ENCODE measurements at regions not wholly inside any gene's neighbourhood (a gene's known extent, or its start where the extent isn't known, plus 50 kb on each side); places are given as distances from the start of the nearest gene placed in this dataset.
"Not testable (repeated sequence)": the region's sequence is repeated elsewhere in the genome, so short reads cannot be mapped to it uniquely, and the experiment has no call there.

DNA sequence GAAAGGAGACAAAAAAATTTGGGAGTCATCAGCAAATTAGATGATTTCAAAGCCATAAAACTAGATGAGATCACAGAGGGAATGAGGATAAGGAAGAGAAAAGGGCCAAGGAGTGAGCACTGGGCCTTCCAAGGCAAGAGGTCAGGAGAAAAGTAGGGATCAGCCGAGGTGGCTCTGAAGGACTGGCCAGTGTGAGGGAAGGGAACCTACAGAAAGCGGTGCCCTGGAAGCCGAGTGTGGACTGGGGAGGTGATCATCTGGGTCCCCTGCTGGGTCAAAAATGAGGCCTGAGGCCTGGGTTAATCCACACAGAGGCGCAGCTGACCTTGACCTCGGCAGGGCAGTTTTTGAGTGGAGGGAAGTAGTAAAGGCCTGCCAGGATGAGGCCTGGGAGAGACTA, 133.8 kb downstream of the SMIM20 start:
- Histone ChIP-seq H3K27me3 (ENCODE audit: control insufficient read depth, insufficient read depth, low read length) (no peaks in the 10 kb centered on the region), H3K4me3 (ENCODE audit: insufficient read depth, low read depth, low read length) (no peak overlapping the region), H3K36me3 (replicated peaks; ENCODE audit: control insufficient read depth, insufficient read depth, low read length) (no peaks in the 10 kb centered on the region)
- no peak for DNase-seq

DNA sequence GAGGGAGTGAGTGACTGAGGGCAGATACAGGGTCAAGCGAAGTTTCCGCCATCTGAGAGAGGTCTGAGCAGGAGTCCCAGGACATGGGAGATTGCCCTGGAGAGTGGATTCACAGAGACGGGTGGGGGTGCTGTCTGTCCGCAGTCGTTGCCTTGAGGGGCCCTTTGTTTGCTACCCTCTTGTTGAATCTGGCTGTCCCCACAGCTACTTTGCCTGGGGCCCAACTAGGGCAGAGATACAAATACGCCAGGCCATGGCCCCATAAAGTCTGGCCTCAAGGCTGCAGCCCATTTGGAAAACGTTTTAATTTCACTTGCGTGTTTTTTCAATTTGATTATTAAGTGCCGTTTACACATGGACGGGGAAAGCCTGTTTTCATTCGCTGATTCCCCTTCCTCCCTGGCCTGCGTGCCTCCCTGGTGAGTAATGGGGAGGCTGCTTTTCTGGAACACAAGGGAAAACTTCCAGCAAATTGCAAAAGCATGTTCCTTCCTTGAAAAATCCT, 134.4 kb downstream of the SMIM20 start:
- Histone ChIP-seq H3K27me3 (ENCODE audit: control insufficient read depth, insufficient read depth, low read length) (no peaks in the 10 kb centered on the region), H3K36me3 (replicated peaks; ENCODE audit: control insufficient read depth, insufficient read depth, low read length) (no peaks in the 10 kb centered on the region), H3K4me3 (ENCODE audit: insufficient read depth, low read depth, low read length) (no peak overlapping the region)
- no peak for DNase-seq

DNA sequence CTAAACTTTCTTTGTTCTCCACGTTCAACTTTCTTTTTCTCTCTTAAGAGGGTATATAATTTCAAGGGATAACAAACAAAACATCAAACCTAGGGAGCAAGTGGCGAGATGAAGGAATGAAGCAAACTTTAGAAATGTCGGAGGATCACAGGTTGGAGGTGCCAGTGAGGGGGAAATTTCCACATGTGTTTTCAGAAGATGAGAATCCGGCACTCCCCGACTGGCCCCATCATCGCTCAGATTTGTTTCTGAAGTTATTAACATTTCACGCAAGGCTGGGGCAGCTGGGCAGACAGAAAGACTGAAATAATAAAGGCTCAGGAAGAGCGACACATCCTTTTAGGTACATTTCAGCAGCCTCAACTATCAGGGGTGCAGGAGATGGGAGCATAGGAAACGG, 134.9 kb downstream of the SMIM20 start:
- Histone ChIP-seq H3K36me3 (replicated peaks; ENCODE audit: control insufficient read depth, insufficient read depth, low read length) (no peaks in the 10 kb centered on the region), H3K27me3 (ENCODE audit: control insufficient read depth, insufficient read depth, low read length) (no peaks in the 10 kb centered on the region), H3K4me3 (ENCODE audit: insufficient read depth, low read depth, low read length) (no peak overlapping the region)
- DNase-seq, result no peak

DNA sequence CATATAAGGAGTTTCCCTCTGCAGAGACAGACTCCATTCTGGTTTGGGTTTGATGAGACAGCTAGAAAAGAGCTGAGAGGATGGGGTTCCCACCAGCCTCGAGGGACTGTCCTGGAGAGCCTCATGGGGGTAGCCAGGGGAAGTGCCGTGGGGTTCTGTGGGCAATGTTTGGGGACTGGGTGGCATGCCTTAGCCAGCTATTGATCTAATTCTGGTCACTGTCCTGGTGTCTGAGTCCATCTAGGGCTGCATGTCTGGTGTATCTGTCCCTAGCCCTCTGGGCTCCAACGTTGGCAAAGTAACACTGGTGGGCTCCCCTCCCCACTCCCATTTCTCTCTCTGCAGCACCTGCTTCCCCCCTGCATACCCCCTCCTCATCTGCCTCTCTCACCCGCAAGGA, 135.4 kb downstream of the SMIM20 start:
- DNase-seq, result no peak
- H3K27me3 ChIP-seq (ENCODE audit: control insufficient read depth, insufficient read depth, low read length), result no peaks in the 10 kb centered on the region
- H3K4me3 ChIP-seq (ENCODE audit: insufficient read depth, low read depth, low read length), result no peak overlapping the region
- H3K36me3 ChIP-seq (replicated peaks; ENCODE audit: control insufficient read depth, insufficient read depth, low read length), result no peaks in the 10 kb centered on the region

DNA sequence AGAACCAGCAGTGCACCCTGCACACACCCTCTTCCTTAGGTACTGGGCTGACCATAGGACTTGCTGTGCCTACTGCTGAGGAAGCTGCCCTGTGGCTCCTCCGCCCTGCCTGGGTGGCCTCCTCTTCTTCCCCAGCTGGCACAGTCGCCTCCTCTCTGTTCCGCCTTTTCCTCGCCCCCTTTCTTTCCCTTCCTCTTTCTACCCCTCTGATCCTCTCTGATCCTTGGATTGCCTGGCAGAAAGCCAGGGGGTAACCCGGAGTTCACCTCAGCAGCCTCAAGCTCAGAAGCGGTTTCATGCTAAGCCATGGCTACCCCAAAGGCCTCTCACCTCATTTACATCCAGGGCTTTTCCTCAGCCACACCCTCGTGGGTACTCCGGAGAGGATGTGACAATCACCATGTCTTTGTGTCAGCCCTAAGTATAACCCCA, 136.2 kb downstream of the SMIM20 start:
- H3K27me3 ChIP-seq (ENCODE audit: control insufficient read depth, insufficient read depth, low read length), result no peaks in the 10 kb centered on the region
- DNase-seq, result no peak
- H3K36me3 ChIP-seq (replicated peaks; ENCODE audit: control insufficient read depth, insufficient read depth, low read length), result no peaks in the 10 kb centered on the region
- no peak overlapping the region for H3K4me3 ChIP-seq (ENCODE audit: insufficient read depth, low read depth, low read length)

DNA sequence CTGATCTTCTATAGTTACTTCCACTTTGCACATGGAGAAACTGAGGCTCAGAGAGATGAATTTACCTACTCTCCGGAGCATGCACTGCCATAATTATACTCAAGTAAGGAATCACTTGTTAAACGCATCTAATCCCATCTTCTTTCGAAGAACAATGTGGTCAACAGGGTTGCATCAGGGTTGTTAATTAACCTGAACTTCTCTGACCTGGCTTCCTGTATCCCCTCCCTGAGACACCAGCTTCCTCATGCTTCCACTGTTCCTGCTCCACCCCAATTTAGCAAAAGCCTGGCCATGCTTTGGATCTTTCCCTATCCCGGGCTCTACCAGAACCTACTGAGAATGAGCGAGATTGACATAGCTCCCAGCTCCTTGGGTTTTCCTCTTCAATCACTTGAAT, 136.7 kb downstream of the SMIM20 start:
- H3K4me3 ChIP-seq (ENCODE audit: insufficient read depth, low read depth, low read length), result no peak overlapping the region
- H3K36me3 ChIP-seq (replicated peaks; ENCODE audit: control insufficient read depth, insufficient read depth, low read length), result no peaks in the 10 kb centered on the region
- no peaks in the 10 kb centered on the region for H3K27me3 ChIP-seq (ENCODE audit: control insufficient read depth, insufficient read depth, low read length)
- no peak for DNase-seq

DNA sequence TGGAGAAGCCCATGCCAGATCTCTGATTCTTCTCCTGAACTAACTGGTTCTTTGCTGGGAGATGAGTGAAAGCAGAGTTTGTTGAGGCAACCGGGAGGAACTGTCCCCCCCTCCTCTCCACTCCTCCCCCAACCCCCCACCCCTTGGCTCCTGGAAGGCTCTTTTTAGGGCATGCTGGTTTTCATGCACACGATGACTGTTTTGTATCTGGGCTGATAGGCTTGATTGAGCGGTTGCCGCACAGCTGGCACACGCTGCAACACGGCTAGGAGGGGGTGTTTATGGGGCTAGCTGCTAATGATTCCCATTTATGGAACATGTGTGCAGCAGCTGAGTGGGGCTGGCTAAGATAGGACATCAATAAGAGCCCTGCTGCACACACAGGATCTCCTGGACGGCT, 137.2 kb downstream of the SMIM20 start:
- Histone ChIP-seq H3K4me3 (ENCODE audit: insufficient read depth, low read depth, low read length) (no peak overlapping the region), H3K27me3 (ENCODE audit: control insufficient read depth, insufficient read depth, low read length) (no peaks in the 10 kb centered on the region), H3K36me3 (replicated peaks; ENCODE audit: control insufficient read depth, insufficient read depth, low read length) (no peaks in the 10 kb centered on the region)
- DNase-seq, result no peak

DNA sequence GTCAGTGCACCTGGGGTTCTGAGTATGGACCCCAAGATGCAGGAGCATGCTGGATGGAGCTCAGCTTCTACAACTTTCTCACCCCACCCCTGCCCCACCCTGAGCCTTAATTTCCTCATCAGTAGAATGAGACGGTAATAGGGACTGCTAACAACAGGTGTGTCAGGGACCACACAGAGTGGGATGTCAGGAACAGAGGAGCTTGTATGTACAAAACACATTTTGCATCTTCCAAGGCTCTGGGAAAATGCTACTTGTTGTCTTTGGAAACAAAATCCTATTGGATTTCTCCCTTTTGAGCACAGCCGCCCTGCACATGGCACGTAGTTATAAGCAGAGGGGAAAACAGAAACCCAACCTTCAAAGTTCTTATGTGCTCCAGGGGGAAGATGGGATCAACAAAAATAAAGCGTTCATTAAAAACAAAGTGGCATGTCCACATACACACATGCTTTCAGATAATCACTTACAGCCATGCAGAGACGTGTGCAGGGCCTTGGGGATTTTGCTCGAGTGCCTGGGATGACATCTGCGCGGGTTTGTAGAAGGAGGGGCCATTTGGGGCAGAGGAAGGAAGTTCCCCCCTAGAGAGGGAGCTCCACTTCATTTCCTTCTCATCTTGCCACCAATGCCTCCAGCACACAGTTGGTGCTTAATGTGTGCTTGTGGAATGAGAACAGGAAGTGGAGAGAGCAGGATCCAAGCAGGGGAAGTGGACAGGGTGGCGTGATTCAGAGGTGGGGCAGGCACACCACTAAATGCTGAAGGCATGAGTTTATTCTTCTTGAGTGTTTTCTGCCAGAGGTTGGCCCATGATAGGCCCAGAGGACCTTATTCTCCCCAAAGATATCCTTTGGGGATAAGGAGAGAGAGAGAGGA, 138.9 kb downstream of the SMIM20 start:
- DNase-seq, result no peak
- Histone ChIP-seq H3K4me3 (ENCODE audit: insufficient read depth, low read depth, low read length) (no peak overlapping the region), H3K36me3 (replicated peaks; ENCODE audit: control insufficient read depth, insufficient read depth, low read length) (no peaks in the 10 kb centered on the region), H3K27me3 (ENCODE audit: control insufficient read depth, insufficient read depth, low read length) (no peaks in the 10 kb centered on the region)

DNA sequence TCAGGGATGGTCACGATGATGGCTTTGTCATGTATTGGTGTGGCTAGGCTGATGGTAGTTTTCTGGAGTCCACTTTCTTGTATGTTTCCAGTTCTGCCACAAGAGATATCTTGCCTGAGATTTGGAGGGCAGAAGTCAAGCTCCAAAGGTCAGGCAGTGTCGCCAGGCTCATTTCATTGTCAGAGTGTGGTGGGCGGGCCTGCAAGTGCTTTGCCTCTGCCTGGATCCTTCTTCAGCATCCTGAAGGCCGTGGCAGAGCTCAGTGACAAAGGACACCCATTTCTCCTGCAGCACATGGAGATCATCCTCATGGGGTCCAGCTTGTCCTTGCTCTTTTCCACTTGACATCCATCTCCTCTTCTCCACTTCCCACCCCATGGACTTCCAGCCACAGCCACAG, 139.7 kb downstream of the SMIM20 start:
- H3K4me3 ChIP-seq (ENCODE audit: insufficient read depth, low read depth, low read length), result no peak overlapping the region
- H3K27me3 ChIP-seq (ENCODE audit: control insufficient read depth, insufficient read depth, low read length), result no peaks in the 10 kb centered on the region
- DNase-seq, result no peak
- H3K36me3 ChIP-seq (replicated peaks; ENCODE audit: control insufficient read depth, insufficient read depth, low read length), result no peaks in the 10 kb centered on the region

DNA sequence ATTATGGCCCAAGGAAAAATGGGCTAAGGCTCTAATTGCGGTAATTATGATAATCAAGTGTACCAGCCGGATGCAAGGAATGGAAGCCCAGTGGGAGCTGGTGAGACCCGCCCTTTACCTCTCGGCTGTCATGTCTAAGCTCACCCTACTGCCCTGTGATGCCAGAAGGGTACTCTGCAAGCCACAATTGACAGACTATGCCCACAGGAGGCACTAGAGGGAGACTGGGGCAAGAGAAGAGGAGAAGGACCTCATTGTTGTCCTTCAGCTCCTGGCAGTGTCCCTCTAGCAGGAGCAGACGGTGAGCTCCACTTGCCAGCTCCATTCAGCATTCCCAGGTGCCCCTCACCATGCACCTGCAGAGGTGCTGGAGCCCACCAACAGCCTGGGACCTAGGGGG, 141.8 kb downstream of the SMIM20 start:
- Histone ChIP-seq H3K27me3 (ENCODE audit: control insufficient read depth, insufficient read depth, low read length) (no peaks in the 10 kb centered on the region), H3K36me3 (replicated peaks; ENCODE audit: control insufficient read depth, insufficient read depth, low read length) (no peaks in the 10 kb centered on the region), H3K4me3 (ENCODE audit: insufficient read depth, low read depth, low read length) (no peak overlapping the region)
- no peak for DNase-seq

DNA sequence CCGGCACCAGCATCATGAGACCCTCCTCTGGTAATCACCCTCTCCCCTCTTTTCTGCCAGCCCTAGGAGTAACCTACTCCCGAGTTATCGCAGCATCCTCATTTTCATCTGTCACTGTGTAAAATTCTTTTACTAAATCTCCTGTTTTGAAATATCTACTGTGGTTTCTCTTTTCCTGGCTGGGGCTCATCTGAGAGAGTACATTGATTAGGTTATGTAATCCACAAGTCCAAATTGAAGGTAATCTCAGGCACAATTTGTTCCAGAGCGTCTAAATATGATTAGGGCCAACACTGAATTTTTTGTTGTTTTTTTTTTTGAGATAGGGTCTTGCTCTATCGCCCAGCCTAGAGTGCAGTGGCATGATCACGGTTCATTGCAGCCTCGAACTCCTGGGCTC, 142.4 kb downstream of the SMIM20 start:
- Histone ChIP-seq H3K27me3 (ENCODE audit: control insufficient read depth, insufficient read depth, low read length) (no peaks in the 10 kb centered on the region), H3K36me3 (replicated peaks; ENCODE audit: control insufficient read depth, insufficient read depth, low read length) (no peaks in the 10 kb centered on the region), H3K4me3 (ENCODE audit: insufficient read depth, low read depth, low read length) (no peak overlapping the region)
- DNase-seq, result no peak

DNA sequence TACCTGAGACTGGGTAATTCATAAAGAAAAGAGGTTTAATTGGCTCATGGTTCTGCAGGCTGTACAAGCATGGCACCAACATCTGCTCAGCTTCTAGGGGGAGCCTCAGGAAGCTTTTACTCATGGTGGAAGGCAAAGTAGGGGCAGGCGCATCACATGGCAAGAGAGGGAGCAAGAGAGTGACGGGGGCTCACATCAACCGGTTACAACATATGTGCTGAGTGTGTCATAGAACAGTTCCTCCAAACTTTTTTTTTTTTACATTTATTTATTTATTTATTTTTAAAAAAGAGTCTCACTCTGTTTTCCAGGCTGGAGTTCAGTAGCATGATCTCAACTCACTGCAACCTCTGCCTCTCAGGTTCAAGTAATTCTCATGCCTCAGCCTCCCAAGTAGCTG, 143.8 kb downstream of the SMIM20 start:
- not testable (repeated sequence) for H3K36me3 ChIP-seq (replicated peaks; ENCODE audit: control insufficient read depth, insufficient read depth, low read length)

DNA sequence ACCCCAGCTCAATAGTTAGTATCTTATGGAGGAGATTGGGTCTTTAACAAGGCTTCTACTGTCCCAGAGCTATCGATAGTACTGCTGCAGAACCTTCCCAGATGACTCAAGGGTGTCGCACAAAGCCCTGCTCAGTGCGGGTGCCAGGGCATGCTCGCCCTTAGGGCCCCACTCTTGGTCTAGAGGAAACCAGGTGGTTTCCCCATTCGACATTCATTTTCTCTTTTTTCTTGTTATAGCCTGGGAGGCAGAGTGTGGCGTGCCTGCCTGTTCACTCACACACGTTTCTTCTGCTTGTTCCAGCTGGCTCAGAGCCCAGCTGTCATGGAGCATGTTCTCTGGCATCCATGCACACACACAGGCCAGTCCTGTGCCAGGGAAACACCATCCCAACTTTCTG, 144.5 kb downstream of the SMIM20 start:
- no peak for DNase-seq
- Histone ChIP-seq H3K4me3 (ENCODE audit: insufficient read depth, low read depth, low read length) (no peak overlapping the region), H3K36me3 (replicated peaks; ENCODE audit: control insufficient read depth, insufficient read depth, low read length) (no peaks in the 10 kb centered on the region; the same call in 1 of the 2 replicates), H3K27me3 (ENCODE audit: control insufficient read depth, insufficient read depth, low read length) (no peaks in the 10 kb centered on the region)

More for the DNA sequence above, 143.8 kb downstream of the SMIM20 start:
- DNase-seq; H3K27me3 ChIP-seq (ENCODE audit: control insufficient read depth, insufficient read depth, low read length); H3K4me3 ChIP-seq (ENCODE audit: insufficient read depth, low read depth, low read length): not testable (repeated sequence)

DNA sequence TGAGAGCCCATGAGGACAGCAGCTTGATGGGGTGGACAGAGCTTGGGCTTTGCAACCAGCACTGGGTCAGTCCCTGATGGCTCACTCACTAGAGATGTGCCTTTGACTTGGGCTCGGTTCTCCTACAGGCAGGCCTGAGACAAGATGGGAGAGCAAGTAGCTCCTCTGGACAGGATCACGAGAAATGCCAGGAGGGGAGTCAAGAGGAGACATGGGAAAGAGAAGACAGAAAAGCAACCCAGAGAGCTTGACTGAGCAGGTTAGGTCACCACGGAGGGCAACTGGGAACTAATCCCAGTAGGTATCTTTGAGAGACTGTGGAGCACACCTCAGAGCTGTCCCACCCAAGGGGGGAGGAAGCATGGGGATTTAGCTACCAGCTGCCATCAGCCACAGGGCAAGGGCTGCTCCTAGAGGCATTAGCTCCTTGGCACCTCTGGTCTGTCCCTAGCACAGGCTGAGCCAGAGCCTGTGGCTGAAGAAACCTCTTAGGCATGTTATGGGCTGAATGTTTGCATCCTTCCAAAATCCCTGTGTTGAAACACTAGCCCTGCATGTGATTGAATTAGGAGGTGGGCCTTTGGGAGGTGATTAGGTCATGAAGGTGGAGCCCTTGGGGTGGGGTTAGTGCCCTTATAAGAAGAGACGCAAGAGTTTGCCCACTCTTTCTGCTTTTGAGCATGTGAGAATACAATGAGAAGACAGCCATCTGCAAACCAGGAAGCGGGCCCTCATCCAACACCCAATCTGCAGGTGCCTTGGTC, 145.6 kb downstream of the SMIM20 start:
- H3K27me3 ChIP-seq (ENCODE audit: control insufficient read depth, insufficient read depth, low read length), result no peaks in the 10 kb centered on the region
- DNase-seq, result no peak
- no peaks in the 10 kb centered on the region; the same call in 1 of the 2 replicates for H3K36me3 ChIP-seq (replicated peaks; ENCODE audit: control insufficient read depth, insufficient read depth, low read length)
- H3K4me3 ChIP-seq (ENCODE audit: insufficient read depth, low read depth, low read length), result no peak overlapping the region

DNA sequence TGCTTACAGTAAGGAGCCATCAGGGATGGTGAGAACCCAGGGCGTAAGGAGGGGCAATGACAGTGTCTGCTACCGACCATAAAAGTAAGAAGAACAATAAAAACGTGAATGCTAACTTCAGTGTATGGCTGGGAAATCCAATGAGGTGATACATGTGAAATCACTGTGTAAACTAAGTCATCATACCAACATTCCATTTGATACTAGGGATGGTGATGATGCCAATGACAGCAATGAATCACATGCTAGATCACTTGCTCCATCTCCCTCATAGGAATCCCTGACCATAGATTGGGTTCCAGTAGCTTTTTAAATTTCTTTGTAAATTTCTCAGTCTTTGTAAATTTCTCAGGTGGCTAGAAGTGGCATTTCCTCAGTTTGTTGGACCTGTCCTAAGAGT, 146.3 kb downstream of the SMIM20 start:
- DNase-seq, result no peak
- Histone ChIP-seq H3K27me3 (ENCODE audit: control insufficient read depth, insufficient read depth, low read length) (no peaks in the 10 kb centered on the region), H3K36me3 (replicated peaks; ENCODE audit: control insufficient read depth, insufficient read depth, low read length) (no peaks in the 10 kb centered on the region; the same call in 1 of the 2 replicates), H3K4me3 (ENCODE audit: insufficient read depth, low read depth, low read length) (no peak overlapping the region)
